IPS DF 6.9 (cell line): ENCODE measurements at regions not wholly inside any gene's neighbourhood (a gene's known extent, or its start where the extent isn't known, plus 50 kb on each side); places are given as distances from the start of the nearest gene placed in this dataset.
A peak's percentile ranks its signal among the peaks of the same experiment; 100 is the strongest.

Source experiments
- DNase-seq: peaks from one replicate; pipeline ENCODE4 v3.0.0-alpha.2; 2013; ENCODE audit warnings: low read depth, low spot score
- H3K27ac ChIP-seq: one replicate; pipeline ENCODE4 v1.5.1; 2013; ENCODE audit warnings: low read length, control low read depth
- H3K27me3 ChIP-seq: 2 replicates; pipeline ENCODE4 v1.6.1; 2013; ENCODE audit warnings: mild to moderate bottlenecking, low read length; ENCODE audit not compliant: control insufficient read depth, insufficient read depth
- H3K36me3 ChIP-seq: 2 replicates; pipeline ENCODE4 v1.6.1; 2013; ENCODE audit warnings: low read length; ENCODE audit not compliant: control insufficient read depth, insufficient read depth
- H3K4me1 ChIP-seq: 2 replicates; pipeline ENCODE4 v1.6.1; 2013; ENCODE audit warnings: low read length; ENCODE audit not compliant: control insufficient read depth, insufficient read depth
- H3K4me3 ChIP-seq: 2 replicates; pipeline ENCODE4 v1.5.1; 2013; ENCODE audit warnings: mild to moderate bottlenecking, low read length
- H3K9me3 ChIP-seq: 2 replicates; pipeline ENCODE4 v1.6.1; 2013; ENCODE audit warnings: low read length, inconsistent platforms; ENCODE audit not compliant: control insufficient read depth, insufficient read depth
- WGBS: extraction: QIAGEN DNeasy Blood & Tissue Kit; methylation state at CpG from one replicate; pipeline ENCODE4 v1.1.7; 2013; ENCODE audit warnings: mixed read lengths, missing lambda C conversion rate; ENCODE audit not compliant: insufficient read length, insufficient coverage; 5-methylcytosine and 5-hydroxymethylcytosine counted together

DNA sequence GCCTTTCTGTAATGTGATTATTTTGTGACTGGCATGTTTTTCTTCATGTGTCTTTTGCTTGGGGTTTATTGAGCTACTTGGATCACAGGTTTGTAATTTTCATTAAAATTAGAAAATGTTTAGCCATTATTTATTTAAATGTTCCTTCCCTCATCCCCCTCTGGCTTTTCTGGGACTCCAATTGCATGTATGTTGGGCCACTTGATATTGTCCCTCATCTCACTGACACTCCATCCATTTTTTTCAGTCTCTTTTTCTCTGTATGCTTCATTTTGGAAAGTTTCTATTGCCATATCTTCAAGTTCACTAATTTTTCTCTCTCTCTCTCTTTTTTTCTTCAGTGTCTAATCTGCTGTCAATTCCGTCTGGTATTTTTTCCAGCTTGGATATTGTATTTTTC lies 390.1 kb downstream of the PRDM2 start:
- no peaks in the 10 kb centered on the region for H3K27me3 ChIP-seq
- no peaks in the 10 kb centered on the region for H3K4me1 ChIP-seq
- H3K36me3 ChIP-seq: no peaks in the 10 kb centered on the region
- H3K9me3 ChIP-seq: no peaks in the 10 kb centered on the region
- DNase-seq: no peak
- H3K27ac ChIP-seq: no peak overlapping the region
- WGBS: no CpG with 5 or more reads among the region's 1 CpG
- H3K4me3 ChIP-seq: no peak overlapping the region

DNA sequence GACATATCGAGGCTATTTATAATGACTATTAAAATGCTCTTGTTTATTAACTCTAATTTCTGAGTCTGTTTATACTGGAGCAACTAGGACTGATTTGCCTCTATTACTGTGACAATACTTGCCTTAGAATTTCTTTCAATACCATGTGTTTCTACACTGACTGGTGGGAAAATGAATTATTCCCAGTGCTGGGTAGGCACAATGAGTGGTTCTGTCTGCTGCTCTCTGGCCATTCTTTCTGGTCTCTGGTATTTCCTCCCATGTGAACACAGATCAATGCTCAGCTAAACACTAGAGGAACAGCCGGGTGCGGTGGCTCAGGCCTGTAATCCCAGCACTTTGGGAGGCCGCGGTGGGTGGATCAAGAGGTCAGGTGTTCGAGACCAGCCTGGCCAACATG lies 390.5 kb downstream of the PRDM2 start:
- no peaks in the 10 kb centered on the region for H3K27me3 ChIP-seq
- no peak overlapping the region for H3K4me3 ChIP-seq
- no CpG with 5 or more reads among the region's 6 CpGs for whole genome bisulfite sequencing
- H3K36me3 ChIP-seq: no peaks in the 10 kb centered on the region
- H3K9me3 ChIP-seq: no peaks in the 10 kb centered on the region
- H3K4me1 ChIP-seq: no peaks in the 10 kb centered on the region
- no peak for DNase-seq
- H3K27ac ChIP-seq: no peak overlapping the region

- Histone ChIP-seq H3K27me3 (no peaks in the 10 kb centered on the region), H3K9me3 (no peaks in the 10 kb centered on the region), H3K36me3 (no peaks in the 10 kb centered on the region), H3K4me1 (no peaks in the 10 kb centered on the region), H3K27ac (no peak overlapping the region), H3K4me3 (no peak overlapping the region)
- DNase-seq: peak; percentile 7
- no CpG with 5 or more reads among the region's 4 CpGs for WGBS
These were observed 394.8 kb downstream of the PRDM2 start for GRCh38 chr1:14094611-14095400.

GRCh38 chr1:14098294-14098913 lies 398.4 kb downstream of the PRDM2 start:
- H3K36me3 ChIP-seq: no peaks in the 10 kb centered on the region
- no peak overlapping the region for H3K4me3 ChIP-seq
- DNase-seq: no peak
- H3K27me3 ChIP-seq: no peaks in the 10 kb centered on the region
- no peak overlapping the region for H3K27ac ChIP-seq
- no peaks in the 10 kb centered on the region for H3K4me1 ChIP-seq
- H3K9me3 ChIP-seq: no peaks in the 10 kb centered on the region

- H3K36me3 ChIP-seq: no peaks in the 10 kb centered on the region
- no peak overlapping the region for H3K27ac ChIP-seq
- H3K4me1 ChIP-seq: no peaks in the 10 kb centered on the region
- no peaks in the 10 kb centered on the region for H3K27me3 ChIP-seq
- no peaks in the 10 kb centered on the region for H3K9me3 ChIP-seq
- WGBS: no CpG with 5 or more reads among the region's 1 CpG
- DNase-seq: no peak
- H3K4me3 ChIP-seq: no peak overlapping the region
These were observed 400.5 kb downstream of the PRDM2 start for GRCh38 chr1:14100444-14100843.

GRCh38 chr1:14100919-14101318 lies 400.9 kb downstream of the PRDM2 start:
- no peaks in the 10 kb centered on the region for H3K27me3 ChIP-seq
- H3K9me3 ChIP-seq: no peaks in the 10 kb centered on the region

DNA sequence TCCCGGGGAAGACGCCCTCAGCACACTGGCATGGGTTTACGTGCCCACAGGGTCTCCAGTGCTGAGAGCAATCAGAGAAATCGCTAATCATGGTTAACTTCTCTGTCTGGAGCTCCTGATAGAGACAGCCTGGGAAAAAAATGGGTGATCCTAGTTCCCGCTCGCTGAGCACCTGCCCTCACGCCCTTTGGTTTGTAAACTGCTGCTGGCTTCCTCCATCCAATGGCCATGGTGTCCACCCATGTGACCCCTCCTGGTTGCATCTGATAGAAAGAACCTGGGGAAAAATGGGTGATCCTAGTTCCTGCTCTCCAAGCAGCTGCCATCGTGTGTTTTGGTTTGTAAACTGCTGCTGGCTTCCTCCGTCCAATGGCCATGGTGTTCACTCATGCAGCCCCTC lies 402.2 kb downstream of the PRDM2 start:
- H3K27ac ChIP-seq: no peak overlapping the region
- H3K4me3 ChIP-seq: no peak overlapping the region
- no peaks in the 10 kb centered on the region for H3K9me3 ChIP-seq
- no CpG with 5 or more reads among the region's 9 CpGs for WGBS
- DNase-seq: no peak
- no peaks in the 10 kb centered on the region for H3K4me1 ChIP-seq
- H3K36me3 ChIP-seq: no peaks in the 10 kb centered on the region
- H3K27me3 ChIP-seq: no peaks in the 10 kb centered on the region

More at GRCh38 chr1:14100919-14101318, 400.9 kb downstream of the PRDM2 start:
- no peaks in the 10 kb centered on the region for H3K36me3 ChIP-seq
- no CpG with 5 or more reads among the region's 9 CpGs for WGBS
- no peak overlapping the region for H3K27ac ChIP-seq
- H3K4me1 ChIP-seq: no peaks in the 10 kb centered on the region
- H3K4me3 ChIP-seq: no peak overlapping the region
- DNase-seq: no peak

DNA sequence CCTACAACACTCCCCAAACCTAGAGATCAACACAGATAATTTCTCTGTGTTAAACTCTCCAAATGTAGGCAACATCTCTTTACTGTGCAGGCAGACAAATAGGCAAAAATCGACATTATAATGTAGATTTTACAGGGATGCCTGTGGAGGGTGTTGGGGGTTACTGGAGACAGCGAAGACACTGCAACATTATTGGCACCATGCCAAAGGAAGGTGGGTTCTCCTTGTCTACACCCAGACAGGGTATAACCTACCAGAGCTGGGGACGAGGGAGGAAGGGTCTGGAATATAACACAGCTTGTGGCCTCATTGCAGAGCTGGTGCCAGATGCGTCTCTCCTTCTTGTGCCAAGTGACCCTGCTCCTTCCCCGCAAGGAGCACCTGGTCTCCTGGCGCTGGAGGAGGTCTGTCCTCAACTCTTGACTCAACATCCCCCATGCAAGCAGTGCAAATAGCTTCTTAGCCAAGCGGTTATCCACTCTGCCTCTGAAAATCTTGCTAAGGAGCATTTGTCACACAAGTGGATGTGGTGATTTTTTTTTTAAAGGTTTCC lies 404.0 kb downstream of the PRDM2 start:
- Histone ChIP-seq H3K36me3 (no peaks in the 10 kb centered on the region), H3K4me1 (no peaks in the 10 kb centered on the region), H3K9me3 (no peaks in the 10 kb centered on the region), H3K4me3 (no peak overlapping the region), H3K27ac (no peak overlapping the region), H3K27me3 (no peaks in the 10 kb centered on the region)
- no CpG with 5 or more reads among the region's 7 CpGs for WGBS
- no peak for DNase-seq

GRCh38 chr1:14106126-14106525 lies 406.1 kb downstream of the PRDM2 start:
- H3K4me3 ChIP-seq: no peak overlapping the region
- H3K9me3 ChIP-seq: no peaks in the 10 kb centered on the region
- H3K4me1 ChIP-seq: no peaks in the 10 kb centered on the region
- no peak for DNase-seq
- H3K27ac ChIP-seq: no peak overlapping the region
- H3K36me3 ChIP-seq: no peaks in the 10 kb centered on the region
- H3K27me3 ChIP-seq: no peaks in the 10 kb centered on the region
- WGBS: no CpG with 5 or more reads among the region's 2 CpGs

DNA sequence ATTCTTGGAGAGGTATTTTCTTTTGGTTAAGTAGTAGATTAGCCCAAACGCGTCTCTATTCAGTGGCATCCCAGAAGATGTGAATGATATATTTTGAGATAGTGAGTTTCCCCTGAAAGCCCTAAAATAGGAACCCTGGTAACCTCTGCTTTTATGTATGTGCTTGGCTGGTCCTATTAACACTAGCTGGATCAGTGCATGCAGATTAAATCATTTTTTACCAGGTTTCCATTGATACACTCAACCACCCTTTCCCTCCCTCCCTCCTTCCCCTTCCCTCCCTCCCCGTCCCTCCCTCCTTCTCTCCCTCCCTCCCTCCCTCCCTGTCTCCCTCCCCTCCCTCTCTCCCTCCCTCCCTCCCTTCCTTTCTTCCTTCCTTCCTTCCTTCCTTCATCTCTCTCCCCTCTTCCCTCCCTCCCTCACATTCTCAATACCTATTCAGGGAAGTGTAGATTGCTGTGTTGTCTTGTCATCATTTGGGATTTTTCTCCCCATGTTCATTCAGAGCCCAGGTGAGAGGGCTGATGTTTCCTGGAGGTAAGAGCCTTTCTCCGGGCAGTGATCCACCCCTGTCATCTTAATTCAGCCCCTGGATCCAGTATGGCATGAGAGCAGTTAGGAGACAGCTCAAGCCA lies 406.8 kb downstream of the PRDM2 start:
- no peak for DNase-seq
- no peaks in the 10 kb centered on the region for H3K36me3 ChIP-seq
- H3K4me1 ChIP-seq: no peaks in the 10 kb centered on the region
- H3K9me3 ChIP-seq: no peaks in the 10 kb centered on the region
- WGBS: 100% methylated on average over 1 of the region's 4 CpGs
- H3K27ac ChIP-seq: no peak overlapping the region
- H3K4me3 ChIP-seq: no peak overlapping the region
- no peaks in the 10 kb centered on the region for H3K27me3 ChIP-seq
